Peyer's patch (tissue), 4 donors: ENCODE measurements at regions not wholly inside any gene's neighbourhood (a gene's known extent, or its start where the extent isn't known, plus 50 kb on each side); places are given as distances from the start of the nearest gene placed in this dataset.

Experiments
- POLR2A ChIP-seq, 2 donors: fragments of 450-650 bp; IDR thresholded peaks; one replicate each; pipeline ENCODE4 v1.5.1; 2017; ENCODE audit warnings: antibody characterized with exemption in 2 of 2, mild to moderate bottlenecking in 2 of 2, moderate library complexity in 2 of 2
- TF ChIP-seq, protein P1 (sequence below), 6 experiments: fragments of 450-650 bp in 4 of 6; fragments of 200-600 bp in 2 of 6; sonication (generic) in 1 of 6; IDR thresholded peaks; one replicate each; pipeline ENCODE4 v1.5.1; 2017 to 2019; ENCODE audit warnings: antibody characterized with exemption in 6 of 6, mild to moderate bottlenecking in 3 of 6, moderate library complexity in 1 of 6

DNA sequence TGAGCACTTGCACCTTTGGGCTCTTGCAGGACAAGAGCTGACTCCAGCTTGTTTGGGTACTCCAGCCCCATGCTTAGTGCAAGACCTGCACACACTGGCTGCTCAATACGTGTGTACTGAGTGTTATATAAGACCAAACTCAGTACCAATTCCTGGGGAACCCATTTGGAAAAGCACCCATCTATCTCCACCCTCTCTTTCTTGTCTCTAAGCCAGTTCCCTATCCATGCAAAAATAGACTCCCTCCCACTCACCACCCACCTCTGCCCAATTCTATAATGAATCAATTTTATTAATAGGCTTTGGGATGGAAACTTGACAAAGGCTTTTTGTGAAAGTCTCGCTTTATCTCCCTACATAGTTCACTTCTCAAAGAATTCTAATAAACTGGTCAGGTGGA is 60.9 kb upstream of the CPLX2 start:
- TF ChIP-seq, protein P1, sequence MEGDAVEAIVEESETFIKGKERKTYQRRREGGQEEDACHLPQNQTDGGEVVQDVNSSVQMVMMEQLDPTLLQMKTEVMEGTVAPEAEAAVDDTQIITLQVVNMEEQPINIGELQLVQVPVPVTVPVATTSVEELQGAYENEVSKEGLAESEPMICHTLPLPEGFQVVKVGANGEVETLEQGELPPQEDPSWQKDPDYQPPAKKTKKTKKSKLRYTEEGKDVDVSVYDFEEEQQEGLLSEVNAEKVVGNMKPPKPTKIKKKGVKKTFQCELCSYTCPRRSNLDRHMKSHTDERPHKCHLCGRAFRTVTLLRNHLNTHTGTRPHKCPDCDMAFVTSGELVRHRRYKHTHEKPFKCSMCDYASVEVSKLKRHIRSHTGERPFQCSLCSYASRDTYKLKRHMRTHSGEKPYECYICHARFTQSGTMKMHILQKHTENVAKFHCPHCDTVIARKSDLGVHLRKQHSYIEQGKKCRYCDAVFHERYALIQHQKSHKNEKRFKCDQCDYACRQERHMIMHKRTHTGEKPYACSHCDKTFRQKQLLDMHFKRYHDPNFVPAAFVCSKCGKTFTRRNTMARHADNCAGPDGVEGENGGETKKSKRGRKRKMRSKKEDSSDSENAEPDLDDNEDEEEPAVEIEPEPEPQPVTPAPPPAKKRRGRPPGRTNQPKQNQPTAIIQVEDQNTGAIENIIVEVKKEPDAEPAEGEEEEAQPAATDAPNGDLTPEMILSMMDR (IDR thresholded peaks at IDR 0.05): no peak
- no peak for TF ChIP-seq POLR2A (IDR thresholded peaks at IDR 0.05)
